K562 (cell line): ENCODE measurements at regions not wholly inside any gene's neighbourhood (a gene's known extent, or its start where the extent isn't known, plus 50 kb on each side); places are given as distances from the start of the nearest gene placed in this dataset.
A peak's percentile ranks its signal among the peaks of the same experiment; 100 is the strongest.

Experiments
- HDAC3 ChIP-seq: fragments of 450-650 bp; IDR thresholded peaks from 2 replicates; pipeline ENCODE4 v1.6.1; 2018; ENCODE audit warnings: borderline replicate concordance, mild to moderate bottlenecking, moderate library complexity; ENCODE audit not compliant: partially characterized antibody
- HNRNPK ChIP-seq: fragments of 200-400 bp; formaldehyde crosslinking; IDR thresholded peaks from one replicate; pipeline ENCODE4 v1.6.1; 2018; ENCODE audit warnings: mild to moderate bottlenecking, low read depth, low read length; ENCODE audit not compliant: poor library complexity, severe bottlenecking
- PCBP1 ChIP-seq: fragments of 200-400 bp; formaldehyde crosslinking; IDR thresholded peaks from 2 replicates; pipeline ENCODE4 v1.6.1; 2018; ENCODE audit warnings: mild to moderate bottlenecking, low read depth, low read length; ENCODE audit not compliant: poor library complexity, severe bottlenecking
- POLR3A ChIP-seq: IDR thresholded peaks from 2 replicates; pipeline ENCODE4 v1.6.1; 2011; ENCODE audit warnings: borderline replicate concordance, mild to moderate bottlenecking, moderate library complexity; ENCODE audit not compliant: insufficient read length, insufficient read depth; ENCODE audit errors: extremely low read depth
- RBM25 ChIP-seq: fragments of 200-400 bp; formaldehyde crosslinking; IDR thresholded peaks from 2 replicates; pipeline ENCODE4 v1.6.1; 2018; ENCODE audit warnings: low read length, low read depth, moderate library complexity; ENCODE audit not compliant: severe bottlenecking
- SMARCC2 ChIP-seq: fragments of 450-650 bp; IDR thresholded peaks from 2 replicates; pipeline ENCODE4 v1.6.1; 2017; ENCODE audit warnings: antibody characterized with exemption, moderate library complexity, mild to moderate bottlenecking, low read depth
- SPI1 ChIP-seq: IDR thresholded peaks from 2 replicates; pipeline ENCODE4 v1.6.1; 2011; ENCODE audit warnings: low read depth, low read length, control low read depth, borderline replicate concordance
- TAF7 ChIP-seq: fragments of 450-650 bp; IDR thresholded peaks from 2 replicates; pipeline ENCODE4 v1.6.1; 2016; ENCODE audit warnings: missing genetic modification characterization, missing compliant biosample characterization
- TSHZ1 ChIP-seq: fragments of 250-450 bp; sonication (Bioruptor Pico); IDR thresholded peaks from 2 replicates; pipeline ENCODE4 v1.4.0; 2020; ENCODE audit warnings: mild to moderate bottlenecking, moderate library complexity
- VEZF1 ChIP-seq: fragments of 200-800 bp; sonication (Bioruptor generic); IDR thresholded peaks from 2 replicates; pipeline ENCODE4 v1.6.1; 2017; ENCODE audit warnings: missing genetic modification characterization, missing compliant biosample characterization
- ZNF217 ChIP-seq: sonication (generic); formaldehyde crosslinking; IDR thresholded peaks from 2 replicates; pipeline ENCODE4 v1.8.0; 2022; ENCODE audit warnings: mild to moderate bottlenecking, missing genetic modification reagents

DNA sequence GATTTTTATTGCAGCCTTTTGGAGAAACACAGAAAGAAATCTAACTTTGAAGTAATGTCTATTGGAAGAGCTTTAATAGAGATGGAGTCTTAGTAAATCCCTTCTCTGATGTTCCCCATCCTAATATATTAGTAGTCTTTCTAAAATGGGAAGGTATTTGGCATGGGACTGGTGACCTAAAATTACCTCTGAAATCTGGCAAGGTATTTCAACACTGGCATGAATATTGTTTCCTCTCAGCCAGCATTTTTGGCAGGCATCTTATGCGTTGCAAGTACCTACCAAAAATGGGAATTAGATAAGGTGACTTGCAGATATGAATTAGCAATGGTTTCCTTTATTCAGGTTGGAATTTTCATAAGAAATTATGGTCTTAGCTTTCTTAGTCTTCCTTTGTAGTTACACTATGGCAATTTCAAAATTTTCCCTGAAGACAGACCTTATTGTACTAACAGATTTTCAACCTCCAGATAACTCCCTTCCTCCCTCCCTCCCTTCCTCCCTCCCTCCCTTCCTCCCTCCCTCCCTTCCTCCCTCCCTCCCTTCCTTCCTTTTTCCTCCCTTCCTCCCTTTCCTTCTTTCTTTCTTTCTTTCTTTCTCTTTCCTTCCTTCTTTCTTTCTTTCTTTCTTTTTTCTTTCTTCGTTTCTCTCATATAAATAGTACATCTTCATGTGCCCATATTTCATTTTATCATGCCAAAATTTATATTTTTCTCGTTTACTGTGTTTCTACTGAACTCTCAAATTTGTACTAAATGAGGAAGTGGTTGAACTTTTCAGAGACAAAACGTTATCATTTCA lies 168.2 kb upstream of the KCNMB2 start (continued):
- TF ChIP-seq TSHZ1 = no peak
- TF ChIP-seq PCBP1 = peak; percentile 83
- no peak for TF ChIP-seq RBM25
- TF ChIP-seq SMARCC2 = no peak
- no peak for TF ChIP-seq HDAC3
- TF ChIP-seq SPI1 = peak; percentile 41; the same call in 1 of the 2 replicates
- TF ChIP-seq TAF7 (tag) = no peak
- no peak for TF ChIP-seq POLR3A
- peak; percentile 84 for TF ChIP-seq HNRNPK
- no peak for TF ChIP-seq VEZF1
- no peak for TF ChIP-seq ZNF217
